Activated naive CD4-positive, alpha-beta T cell treated with anti-CD3 and anti-CD28 coated beads for 36 hours (primary cell): ENCODE measurements at regions not wholly inside any gene's neighbourhood (a gene's known extent, or its start where the extent isn't known, plus 50 kb on each side); places are given as distances from the start of the nearest gene placed in this dataset.

Experiments
- CTCF ChIA-PET: fragments of 350-600 bp; sonication (Branson Sonifier 250); formaldehyde crosslinking; loops from one replicate; lab custom pipeline; 2021; ENCODE audit warnings: antibody characterized with exemption; lab: Charles Lee
- DNase-seq: peaks from one replicate; pipeline ENCODE4 v3.0.0-alpha.2; 2020
- H3K27ac Mint-ChIP-seq: one replicate; pipeline ENCODE4 v1.8.0; 2021; ENCODE audit warnings: mild to moderate bottlenecking, mixed read lengths
- H3K27me3 Mint-ChIP-seq: one replicate; pipeline ENCODE4 v1.8.0; 2021; ENCODE audit warnings: low read depth, mixed read lengths
- H3K36me3 Mint-ChIP-seq: one replicate; pipeline ENCODE4 v1.8.0; 2021; ENCODE audit warnings: low read depth, mixed read lengths
- H3K4me1 Mint-ChIP-seq: one replicate; pipeline ENCODE4 v1.8.0; 2021; ENCODE audit warnings: low read depth, mixed read lengths
- H3K4me3 Mint-ChIP-seq: one replicate; pipeline ENCODE4 v1.8.0; 2021; ENCODE audit warnings: mild to moderate bottlenecking, moderate library complexity, mixed read lengths
- H3K9me3 Mint-ChIP-seq: one replicate; pipeline ENCODE4 v1.8.0; 2021; ENCODE audit warnings: mixed read lengths
- intact Hi-C: fragments of 100-400 bp; cut with micrococcal nuclease; formaldehyde crosslinking; loops from one replicate; pipeline ENCODE4 v1.15.1; 2023

DNA sequence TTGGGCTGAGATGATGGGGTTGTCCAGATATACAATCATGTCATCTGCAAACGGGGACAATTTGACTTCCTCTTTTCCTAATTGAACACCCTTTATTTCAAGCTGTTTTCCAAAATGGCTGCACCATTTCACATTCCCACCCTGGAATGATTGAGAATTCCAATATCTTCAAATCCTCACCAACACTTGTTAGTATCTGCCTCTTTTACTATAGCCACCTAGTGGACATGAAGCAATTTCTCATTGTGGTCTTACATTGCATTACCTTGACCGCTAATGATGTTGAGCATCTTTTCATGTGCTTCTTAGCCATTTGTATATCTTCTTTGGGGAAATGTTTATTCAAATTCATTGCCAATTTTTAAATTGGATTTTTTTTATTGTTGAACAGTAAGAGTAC lies 364.8 kb downstream of the SMARCA1 start:
- Mint-ChIP-seq H3K9me3 (peaks cover 4% of the 10 kb centered on the region), H3K4me3 (no peak overlapping the region), H3K27ac (no peak overlapping the region), H3K4me1 (no peaks in the 10 kb centered on the region), H3K36me3 (no peaks in the 10 kb centered on the region), H3K27me3 (no peaks in the 10 kb centered on the region)
- no peak for DNase-seq
- intact Hi-C loops: no loop called here
- CTCF ChIA-PET: no interaction called here

GRCh38 chrX:129145840-129146272 lies 377.4 kb downstream of the SMARCA1 start:
- Mint-ChIP-seq H3K36me3 (no peaks in the 10 kb centered on the region), H3K27ac (no peak overlapping the region), H3K4me3 (no peak overlapping the region), H3K27me3 (peaks cover 2% of the 10 kb centered on the region), H3K9me3 (no peaks in the 10 kb centered on the region), H3K4me1 (no peaks in the 10 kb centered on the region)
- DNase-seq: no peak
- CTCF ChIA-PET: no interaction called here
- intact Hi-C loops: no loop called here

GRCh38 chrX:129145385-129145784 lies 377.9 kb downstream of the SMARCA1 start:
- Mint-ChIP-seq H3K27me3 (peaks cover 2% of the 10 kb centered on the region), H3K4me1 (no peaks in the 10 kb centered on the region), H3K36me3 (no peaks in the 10 kb centered on the region), H3K27ac (no peak overlapping the region), H3K4me3 (no peak overlapping the region), H3K9me3 (no peaks in the 10 kb centered on the region)
- intact Hi-C loops: no loop called here
- no peak for DNase-seq
- CTCF ChIA-PET: no interaction called here

DNA sequence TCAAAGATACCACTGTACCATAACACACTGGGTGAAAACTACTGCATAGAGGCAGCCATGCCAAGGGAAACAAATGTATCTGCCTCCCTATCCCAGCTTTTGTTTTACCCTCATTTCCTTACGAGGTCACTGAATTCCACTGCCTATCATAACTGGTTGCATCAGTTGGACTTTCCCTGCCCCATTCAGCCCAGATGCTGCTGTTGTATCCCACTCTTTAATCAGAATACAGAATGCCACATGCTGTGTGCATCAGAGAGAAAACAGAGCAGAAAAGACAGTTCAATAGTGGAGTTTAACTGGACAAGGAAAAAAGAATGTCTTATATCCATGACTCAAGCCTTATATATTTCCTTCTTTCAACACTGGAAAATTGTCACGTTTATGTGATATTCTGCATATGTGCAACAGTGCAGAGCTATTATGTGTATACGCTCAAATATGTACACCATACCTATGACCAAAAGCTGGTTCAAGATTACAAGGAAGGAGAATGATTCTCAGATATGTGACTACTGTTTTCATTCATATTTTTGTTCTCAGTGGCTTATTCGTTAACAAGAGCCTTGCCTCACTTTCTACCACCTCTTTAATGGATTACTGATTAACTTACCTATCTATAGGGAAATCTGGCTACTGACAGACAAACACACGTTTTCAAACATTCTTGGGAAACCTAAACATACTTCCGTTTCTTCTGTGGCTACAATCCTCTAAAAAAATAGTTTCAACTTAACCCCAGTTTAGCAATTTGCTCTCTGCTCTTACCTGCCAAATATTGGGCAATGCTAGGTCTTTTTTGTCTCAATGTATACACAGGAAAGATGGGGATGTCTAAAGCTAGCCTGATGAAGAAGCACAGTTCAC lies 378.9 kb downstream of the SMARCA1 start:
- no peaks in the 10 kb centered on the region for H3K36me3 Mint-ChIP-seq
- no peaks in the 10 kb centered on the region for H3K4me1 Mint-ChIP-seq
- no peak overlapping the region for H3K4me3 Mint-ChIP-seq
- intact Hi-C loops: no loop called here
- H3K27me3 Mint-ChIP-seq: peaks cover 2% of the 10 kb centered on the region
- H3K27ac Mint-ChIP-seq: no peak overlapping the region
- no peaks in the 10 kb centered on the region for H3K9me3 Mint-ChIP-seq
- no peak for DNase-seq
- CTCF ChIA-PET: no interaction called here

DNA sequence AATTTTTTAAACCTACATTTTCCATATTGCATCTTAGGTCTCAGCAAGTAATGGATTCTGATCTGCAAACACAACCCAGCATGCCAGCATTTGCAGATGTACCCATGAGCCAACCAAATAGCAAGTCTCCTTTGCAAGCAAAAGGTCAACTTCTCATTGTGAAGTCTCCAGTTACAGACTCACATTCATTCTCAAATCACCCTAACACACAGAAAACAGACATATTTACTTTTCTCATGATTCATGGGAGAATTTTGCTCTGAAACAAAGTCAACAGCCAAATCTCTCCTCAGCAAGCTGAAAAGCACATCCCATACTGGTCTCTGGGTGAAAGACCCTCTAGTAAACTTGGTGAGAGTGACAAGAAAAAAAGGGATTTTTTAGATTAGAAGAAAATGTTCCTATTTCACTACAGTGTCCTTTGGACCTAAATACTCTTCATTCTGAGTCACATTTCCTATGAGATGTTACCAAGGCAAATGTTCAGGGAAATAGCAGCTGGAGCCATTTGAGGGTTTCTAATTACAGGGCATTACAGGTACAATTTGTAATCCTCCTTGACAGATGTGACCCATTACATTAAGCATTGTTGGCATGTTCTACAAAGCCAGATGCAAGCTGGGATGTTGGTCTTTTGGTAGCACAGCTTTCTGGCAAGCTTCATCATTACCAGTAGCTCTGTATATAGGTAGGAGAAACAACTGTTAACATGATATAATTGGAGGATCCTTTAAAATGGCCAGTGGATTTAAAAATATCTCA lies 383.3 kb downstream of the SMARCA1 start:
- Mint-ChIP-seq H3K36me3 (no peaks in the 10 kb centered on the region), H3K4me1 (no peaks in the 10 kb centered on the region), H3K9me3 (no peaks in the 10 kb centered on the region), H3K4me3 (no peak overlapping the region), H3K27me3 (peaks cover 2% of the 10 kb centered on the region), H3K27ac (no peak overlapping the region)
- no peak for DNase-seq
- CTCF ChIA-PET: no interaction called here
- intact Hi-C loops: no loop called here

DNA sequence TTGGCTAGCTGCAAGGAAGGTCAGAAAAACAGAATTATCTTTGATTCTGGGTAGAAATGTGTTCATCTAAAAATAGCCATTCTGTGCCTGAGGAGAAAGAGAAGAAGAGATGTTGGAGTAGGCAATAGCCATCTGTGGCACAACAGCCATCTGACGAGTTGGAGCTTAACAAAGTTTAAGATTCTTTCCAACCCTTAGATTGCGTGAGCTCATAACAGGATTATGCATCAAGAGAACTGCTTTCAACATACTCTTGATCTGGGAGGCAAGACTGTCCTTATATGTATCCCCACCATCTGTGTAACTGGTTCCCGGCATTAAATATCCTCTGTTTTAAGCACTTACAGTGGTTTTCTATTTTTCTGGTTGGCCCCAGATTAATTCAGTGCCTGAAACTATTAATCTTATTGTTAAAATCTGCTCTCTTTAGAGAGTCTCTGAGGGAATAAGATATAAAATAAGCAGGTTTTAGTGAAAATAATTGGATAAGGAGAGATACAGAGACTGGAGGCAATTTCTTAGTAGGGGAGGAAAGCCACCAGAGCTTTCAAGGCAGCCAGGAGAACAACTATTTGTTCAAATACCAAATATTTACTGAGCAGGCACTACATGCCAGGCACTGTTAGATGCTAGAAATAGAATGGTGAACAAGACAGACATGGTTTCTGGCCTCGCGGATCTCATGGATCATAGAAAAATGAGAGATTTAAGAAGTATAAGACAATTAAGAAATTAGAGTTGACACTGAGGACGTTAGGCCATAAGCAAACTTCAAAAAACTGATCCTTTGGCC lies 398.0 kb downstream of the SMARCA1 start:
- CTCF ChIA-PET: no interaction called here
- Mint-ChIP-seq H3K27me3 (no peaks in the 10 kb centered on the region), H3K4me3 (no peak overlapping the region), H3K9me3 (no peaks in the 10 kb centered on the region), H3K4me1 (no peaks in the 10 kb centered on the region), H3K27ac (no peak overlapping the region), H3K36me3 (no peaks in the 10 kb centered on the region)
- intact Hi-C loops: no loop called here
- no peak for DNase-seq

- H3K27ac Mint-ChIP-seq: no peak overlapping the region
- intact Hi-C loops: no loop called here
- H3K36me3 Mint-ChIP-seq: no peaks in the 10 kb centered on the region
- H3K4me3 Mint-ChIP-seq: no peak overlapping the region
- no peaks in the 10 kb centered on the region for H3K9me3 Mint-ChIP-seq
- no peaks in the 10 kb centered on the region for H3K27me3 Mint-ChIP-seq
- CTCF ChIA-PET: no interaction called here
- H3K4me1 Mint-ChIP-seq: no peaks in the 10 kb centered on the region
- no peak for DNase-seq
Measured at GRCh38 chrX:129123795-129124194, 399.5 kb downstream of the SMARCA1 start.

- Mint-ChIP-seq H3K27me3 (no peaks in the 10 kb centered on the region), H3K27ac (no peak overlapping the region), H3K4me3 (no peak overlapping the region), H3K36me3 (no peaks in the 10 kb centered on the region), H3K4me1 (no peaks in the 10 kb centered on the region), H3K9me3 (no peaks in the 10 kb centered on the region)
- DNase-seq: no peak
- intact Hi-C loops: no loop called here
- CTCF ChIA-PET: interaction anchor here (0.7 kb wide), 1 partner anchor 1008 kb away, joined by 3 read pairs; no protein-coding TSS in a partner anchor
Measured at GRCh38 chrX:129116676-129117470, 406.4 kb downstream of the SMARCA1 start.

DNA sequence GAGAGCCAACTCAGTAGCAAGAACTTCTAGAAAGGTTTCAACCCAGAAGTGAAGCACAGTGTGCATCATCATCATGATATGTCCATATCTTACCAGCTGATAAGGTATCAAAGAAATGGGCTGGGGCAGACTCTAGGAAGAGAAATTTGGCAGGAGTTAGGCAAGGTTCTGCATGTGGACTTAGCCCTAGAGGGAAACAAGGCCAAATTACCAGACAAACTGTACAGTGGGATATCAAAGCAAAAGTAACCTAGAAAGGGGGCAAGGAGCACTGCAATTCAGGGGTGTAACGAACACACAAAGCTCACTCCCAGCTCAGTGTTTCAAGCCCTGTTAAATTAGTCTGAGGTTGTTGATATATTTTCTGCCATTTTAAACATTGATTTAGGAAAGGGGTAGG lies 407.4 kb downstream of the SMARCA1 start:
- intact Hi-C loops: no loop called here
- H3K27ac Mint-ChIP-seq: no peak overlapping the region
- no peaks in the 10 kb centered on the region for H3K27me3 Mint-ChIP-seq
- H3K4me1 Mint-ChIP-seq: no peaks in the 10 kb centered on the region
- CTCF ChIA-PET: interaction anchor here (0.8 kb wide), 1 partner anchor 10 kb away, joined by 3 read pairs; no protein-coding TSS in a partner anchor
- no peak overlapping the region for H3K4me3 Mint-ChIP-seq
- DNase-seq: no peak
- no peaks in the 10 kb centered on the region for H3K9me3 Mint-ChIP-seq
- H3K36me3 Mint-ChIP-seq: no peaks in the 10 kb centered on the region

GRCh38 chrX:129115104-129115503 lies 408.2 kb downstream of the SMARCA1 start:
- H3K4me1 Mint-ChIP-seq: no peaks in the 10 kb centered on the region
- CTCF ChIA-PET: interaction anchor here (0.8 kb wide), 1 partner anchor 9 kb away, joined by 3 read pairs; no protein-coding TSS in a partner anchor
- no peaks in the 10 kb centered on the region for H3K36me3 Mint-ChIP-seq
- intact Hi-C loops: no loop called here
- no peak overlapping the region for H3K27ac Mint-ChIP-seq
- peak; percentile 44 for DNase-seq
- H3K9me3 Mint-ChIP-seq: no peaks in the 10 kb centered on the region
- no peak overlapping the region for H3K4me3 Mint-ChIP-seq
- H3K27me3 Mint-ChIP-seq: no peaks in the 10 kb centered on the region

DNA sequence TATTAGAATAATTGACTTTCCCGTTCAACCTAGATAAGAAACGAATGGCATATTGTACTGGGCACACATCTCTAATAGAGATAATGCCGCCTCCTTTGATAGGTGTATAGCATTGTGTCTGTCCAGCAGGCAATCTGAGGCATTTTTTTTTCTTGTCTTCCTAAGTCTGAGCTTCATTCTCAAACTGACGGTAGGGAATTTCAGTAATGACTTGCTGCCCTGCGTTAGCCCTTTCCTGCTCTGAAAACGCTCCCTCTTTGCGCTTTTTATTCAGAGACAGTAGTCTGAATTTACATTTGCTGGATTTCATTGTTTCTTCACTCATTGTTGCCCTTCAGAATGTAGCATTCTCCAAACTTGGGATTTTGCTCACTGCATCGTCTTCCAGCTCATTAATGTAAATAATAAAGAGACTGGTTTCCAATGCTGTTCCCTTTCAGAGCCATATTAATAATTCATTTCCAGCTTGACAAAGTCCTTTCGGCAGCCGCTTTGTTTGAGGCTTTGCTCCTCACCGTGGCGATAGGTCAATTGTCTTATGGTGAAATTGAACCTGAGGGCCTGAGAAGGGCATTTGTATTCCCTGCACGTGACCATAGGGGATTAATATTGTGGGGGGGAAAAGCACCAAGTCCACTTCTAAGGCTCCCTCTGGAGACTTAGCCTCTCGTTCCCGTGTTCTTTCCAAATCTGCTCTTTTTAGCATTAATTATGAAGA lies 412.1 kb downstream of the SMARCA1 start:
- CTCF ChIA-PET: interaction anchor here (0.6 kb wide), 1 partner anchor 985 kb away, joined by 6 read pairs; no protein-coding TSS in a partner anchor
- H3K36me3 Mint-ChIP-seq: no peaks in the 10 kb centered on the region
- H3K27ac Mint-ChIP-seq: no peak overlapping the region
- no peaks in the 10 kb centered on the region for H3K27me3 Mint-ChIP-seq
- no peaks in the 10 kb centered on the region for H3K4me1 Mint-ChIP-seq
- DNase-seq: no peak
- no peak overlapping the region for H3K4me3 Mint-ChIP-seq
- intact Hi-C loops: no loop called here
- H3K9me3 Mint-ChIP-seq: no peaks in the 10 kb centered on the region
